M059J (cell line): ENCODE measurements at regions not wholly inside any gene's neighbourhood (a gene's known extent, or its start where the extent isn't known, plus 50 kb on each side); places are given as distances from the start of the nearest gene placed in this dataset.

Experiments used
- DNase-seq: peaks from one replicate; pipeline ENCODE4 v3.0.0-alpha.2; 2012; ENCODE audit warnings: low read depth

GRCh38 chr7:42987648-42988214 lies 55.6 kb downstream of the MRPL32 start:
- no peak for DNase-seq

- no peak for DNase-seq
Measured at GRCh38 chr7:42991024-42991423, 58.8 kb downstream of the MRPL32 start.

- no peak for DNase-seq
Measured at GRCh38 chr7:42991913-42992591, 59.9 kb downstream of the MRPL32 start.

- peak; percentile 3 for DNase-seq
Measured at GRCh38 chr7:42993038-42993437, 60.9 kb downstream of the MRPL32 start.

GRCh38 chr7:42994096-42994495 lies 61.9 kb downstream of the MRPL32 start:
- no peak for DNase-seq

- no peak for DNase-seq
Measured at GRCh38 chr7:42997611-42998010, 65.4 kb downstream of the MRPL32 start.

GRCh38 chr7:43004082-43004481 lies 71.9 kb downstream of the MRPL32 start:
- DNase-seq, result peak; percentile 19

GRCh38 chr7:43006008-43006407 lies 73.8 kb downstream of the MRPL32 start:
- no peak for DNase-seq

- no peak for DNase-seq
Measured at GRCh38 chr7:43010061-43010460, 77.9 kb downstream of the MRPL32 start.

GRCh38 chr7:43011879-43012278 lies 79.7 kb downstream of the MRPL32 start:
- no peak for DNase-seq

GRCh38 chr7:43014406-43014805 lies 82.2 kb downstream of the MRPL32 start:
- no peak for DNase-seq

GRCh38 chr7:43015301-43015700 lies 83.1 kb downstream of the MRPL32 start:
- no peak for DNase-seq

GRCh38 chr7:43018446-43018845 lies 86.3 kb downstream of the MRPL32 start:
- DNase-seq, result peak; percentile 75

- peak; percentile 32 for DNase-seq
Measured at GRCh38 chr7:43021431-43021830, 89.3 kb downstream of the MRPL32 start.

GRCh38 chr7:43022008-43022407 lies 89.8 kb downstream of the MRPL32 start:
- no peak for DNase-seq

- no peak for DNase-seq
Measured at GRCh38 chr7:43033369-43033768, 79.1 kb upstream of the HECW1 start.

GRCh38 chr7:43034535-43035002 lies 77.9 kb upstream of the HECW1 start:
- no peak for DNase-seq

GRCh38 chr7:43037531-43037930 lies 74.9 kb upstream of the HECW1 start:
- DNase-seq, result no peak

GRCh38 chr7:43038254-43038653 lies 74.2 kb upstream of the HECW1 start:
- DNase-seq, result no peak

GRCh38 chr7:43039346-43039745 lies 73.1 kb upstream of the HECW1 start:
- DNase-seq, result no peak

GRCh38 chr7:43040461-43040860 lies 72.0 kb upstream of the HECW1 start:
- no peak for DNase-seq

- DNase-seq, result no peak
Measured at GRCh38 chr7:43041105-43041504, 71.3 kb upstream of the HECW1 start.

- DNase-seq, result no peak
Measured at GRCh38 chr7:43041724-43042123, 70.7 kb upstream of the HECW1 start.

- no peak for DNase-seq
Measured at GRCh38 chr7:43042302-43042701, 70.1 kb upstream of the HECW1 start.
